ENCODE measurements at regions not wholly inside any gene's neighbourhood (a gene's known extent, or its start where the extent isn't known, plus 50 kb on each side); places are given as distances from the start of the nearest gene placed in this dataset.
"Not testable (repeated sequence)": the region's sequence is repeated elsewhere in the genome, so short reads cannot be mapped to it uniquely, and the experiment has no call there.

DNA sequence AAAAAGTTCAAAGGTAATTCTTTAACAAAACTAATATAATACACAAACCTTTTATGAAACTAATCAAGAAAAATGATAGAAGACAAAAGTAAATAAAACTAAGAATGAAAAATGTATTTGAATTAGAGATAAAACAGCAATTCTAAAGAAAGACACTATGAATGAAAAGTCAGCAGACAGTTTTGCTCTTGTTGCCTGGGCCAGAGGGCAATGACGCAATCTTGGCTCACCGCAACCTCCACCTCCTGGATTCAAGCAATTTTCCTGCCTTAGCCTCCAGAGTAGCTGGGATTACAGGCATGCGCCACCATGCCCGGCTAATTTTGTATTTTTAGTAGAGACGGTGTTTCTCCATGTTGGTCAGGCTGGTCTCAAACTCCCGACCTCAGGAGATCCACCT is 959.8 kb downstream of the TTLL7 start:
- not testable (repeated sequence) for H3K9me3 ChIP-seq (replicated peaks); H3K36me3 ChIP-seq; H3K4me1 ChIP-seq (replicated peaks); H3K27ac ChIP-seq; H3K27me3 ChIP-seq (replicated peaks); DNase-seq (ENCODE audit: low read depth in 1 of 2, low spot score in 2 of 2); H3K4me3 ChIP-seq

- Histone ChIP-seq H3K4me3 (no peak overlapping the region), H3K27ac (no peak overlapping the region), H3K36me3 (no peaks in the 10 kb centered on the region), H3K27me3 (replicated peaks) (no peaks in the 10 kb centered on the region), H3K9me3 (replicated peaks) (peaks cover 4% of the 10 kb centered on the region; the same call in 1 of the 2 replicates), H3K4me1 (replicated peaks) (peaks cover 9% of the 10 kb centered on the region)
- peak in 1 of 2 experiments; percentile 1 for DNase-seq (ENCODE audit: low read depth in 1 of 2, low spot score in 2 of 2)
These were observed 964.1 kb downstream of the TTLL7 start for GRCh38 chr1:83034851-83035250.

DNA sequence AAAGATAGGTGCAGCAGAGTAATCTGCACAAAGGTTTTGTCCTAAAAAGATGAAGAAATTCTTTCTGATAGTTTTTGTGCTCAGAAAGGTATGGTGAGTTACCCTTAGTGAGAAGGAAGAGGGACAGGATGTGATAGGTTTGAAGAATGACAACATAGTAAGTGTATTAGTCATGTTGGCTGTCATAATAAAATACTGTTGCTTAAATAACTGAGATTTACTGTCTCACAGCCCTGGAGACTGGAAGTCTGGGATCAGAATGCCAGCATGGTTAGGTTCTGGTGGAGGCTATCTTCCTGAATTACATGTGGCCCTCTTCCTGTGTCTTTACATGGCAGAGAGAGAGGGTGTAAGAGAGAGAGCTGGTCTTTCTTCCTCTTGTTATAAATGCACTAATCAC is 965.2 kb downstream of the TTLL7 start:
- Histone ChIP-seq H3K9me3 (replicated peaks) (peaks cover 4% of the 10 kb centered on the region; the same call in 1 of the 2 replicates), H3K27ac (peak overlapping the region; percentile 54), H3K27me3 (replicated peaks) (no peaks in the 10 kb centered on the region), H3K4me3 (no peak overlapping the region), H3K36me3 (no peaks in the 10 kb centered on the region), H3K4me1 (replicated peaks) (peaks cover 9% of the 10 kb centered on the region)
- peak in 1 of 2 experiments; percentile 15 for DNase-seq (ENCODE audit: low read depth in 1 of 2, low spot score in 2 of 2)

DNA sequence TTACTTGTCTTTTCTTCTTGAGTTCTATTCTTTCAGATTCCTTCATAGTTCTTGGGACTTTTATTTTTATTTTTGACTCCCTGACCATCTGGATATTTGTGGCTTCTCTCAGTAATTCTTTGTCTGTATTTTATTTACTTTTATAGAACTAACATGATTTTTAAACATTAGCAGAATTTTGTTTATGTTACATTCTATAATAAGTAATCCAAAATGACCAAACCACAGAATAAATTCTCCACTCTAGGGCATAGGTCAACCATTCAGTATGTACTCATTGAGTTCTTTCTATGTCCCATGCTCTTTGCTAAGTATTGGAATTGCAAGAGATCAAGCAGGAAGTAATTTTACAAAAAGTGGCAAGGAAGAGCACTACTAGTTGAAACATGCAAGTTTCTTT is 969.0 kb downstream of the TTLL7 start:
- H3K9me3 ChIP-seq (replicated peaks) = peaks cover 2% of the 10 kb centered on the region
- no peaks in the 10 kb centered on the region for H3K36me3 ChIP-seq
- H3K27ac ChIP-seq = no peak overlapping the region
- DNase-seq (ENCODE audit: low read depth in 1 of 2, low spot score in 2 of 2) = peak in 1 of 2 experiments; percentile 4
- H3K4me3 ChIP-seq = no peak overlapping the region
- peaks cover 9% of the 10 kb centered on the region for H3K4me1 ChIP-seq (replicated peaks)
- H3K27me3 ChIP-seq (replicated peaks) = no peaks in the 10 kb centered on the region

GRCh38 chr1:83029050-83029449 is 969.9 kb downstream of the TTLL7 start:
- no peak overlapping the region for H3K27ac ChIP-seq
- H3K4me1 ChIP-seq (replicated peaks) = peaks cover 7% of the 10 kb centered on the region
- H3K9me3 ChIP-seq (replicated peaks) = no peaks in the 10 kb centered on the region; the same call in 1 of the 2 replicates
- no peaks in the 10 kb centered on the region for H3K36me3 ChIP-seq
- DNase-seq (ENCODE audit: low read depth in 1 of 2, low spot score in 2 of 2) = no peak
- no peaks in the 10 kb centered on the region for H3K27me3 ChIP-seq (replicated peaks)
- H3K4me3 ChIP-seq = no peak overlapping the region

- no peak overlapping the region for H3K4me3 ChIP-seq
- no peak for DNase-seq (ENCODE audit: low read depth in 1 of 2, low spot score in 2 of 2)
- H3K4me1 ChIP-seq (replicated peaks) = peaks cover 3% of the 10 kb centered on the region; the same call in 1 of the 2 replicates
- no peaks in the 10 kb centered on the region for H3K27me3 ChIP-seq (replicated peaks)
- no peaks in the 10 kb centered on the region for H3K36me3 ChIP-seq
- H3K9me3 ChIP-seq (replicated peaks) = no peaks in the 10 kb centered on the region; the same call in 1 of the 2 replicates
- no peak overlapping the region for H3K27ac ChIP-seq
These were observed 970.5 kb downstream of the TTLL7 start for GRCh38 chr1:83028467-83028866.

GRCh38 chr1:83027511-83027910 is 971.4 kb downstream of the TTLL7 start:
- Histone ChIP-seq H3K36me3 (no peaks in the 10 kb centered on the region), H3K27ac (no peak overlapping the region), H3K4me3 (no peak overlapping the region), H3K27me3 (replicated peaks) (no peaks in the 10 kb centered on the region), H3K9me3 (replicated peaks) (no peaks in the 10 kb centered on the region; the same call in 1 of the 2 replicates), H3K4me1 (replicated peaks) (no peaks in the 10 kb centered on the region)
- DNase-seq (ENCODE audit: low read depth in 1 of 2, low spot score in 2 of 2) = no peak

GRCh38 chr1:83026745-83027144 is 972.2 kb downstream of the TTLL7 start:
- DNase-seq (ENCODE audit: low read depth in 1 of 2, low spot score in 2 of 2) = no peak
- H3K27me3 ChIP-seq (replicated peaks) = no peaks in the 10 kb centered on the region
- H3K27ac ChIP-seq = no peak overlapping the region
- H3K4me1 ChIP-seq (replicated peaks) = no peaks in the 10 kb centered on the region
- no peak overlapping the region for H3K4me3 ChIP-seq
- no peaks in the 10 kb centered on the region for H3K36me3 ChIP-seq
- no peaks in the 10 kb centered on the region; the same call in 1 of the 2 replicates for H3K9me3 ChIP-seq (replicated peaks)

- DNase-seq (ENCODE audit: low read depth in 1 of 2, low spot score in 2 of 2) = no peak
- no peaks in the 10 kb centered on the region for H3K27me3 ChIP-seq (replicated peaks)
These were observed 974.6 kb downstream of the TTLL7 start for GRCh38 chr1:83024251-83024767.

GRCh38 chr1:83023212-83023611 is 975.7 kb downstream of the TTLL7 start:
- no peaks in the 10 kb centered on the region for H3K27me3 ChIP-seq (replicated peaks)
- no peaks in the 10 kb centered on the region for H3K4me1 ChIP-seq (replicated peaks)
- no peak for DNase-seq (ENCODE audit: low read depth in 1 of 2, low spot score in 2 of 2)
- H3K4me3 ChIP-seq = no peak overlapping the region
- H3K9me3 ChIP-seq (replicated peaks) = no peaks in the 10 kb centered on the region; the same call in 1 of the 2 replicates
- no peak overlapping the region for H3K27ac ChIP-seq
- no peaks in the 10 kb centered on the region for H3K36me3 ChIP-seq

More at GRCh38 chr1:83024251-83024767, 974.6 kb downstream of the TTLL7 start:
- Histone ChIP-seq H3K4me3 (no peak overlapping the region), H3K9me3 (replicated peaks) (no peaks in the 10 kb centered on the region; the same call in 1 of the 2 replicates), H3K4me1 (replicated peaks) (no peaks in the 10 kb centered on the region), H3K36me3 (no peaks in the 10 kb centered on the region), H3K27ac (no peak overlapping the region)

DNA sequence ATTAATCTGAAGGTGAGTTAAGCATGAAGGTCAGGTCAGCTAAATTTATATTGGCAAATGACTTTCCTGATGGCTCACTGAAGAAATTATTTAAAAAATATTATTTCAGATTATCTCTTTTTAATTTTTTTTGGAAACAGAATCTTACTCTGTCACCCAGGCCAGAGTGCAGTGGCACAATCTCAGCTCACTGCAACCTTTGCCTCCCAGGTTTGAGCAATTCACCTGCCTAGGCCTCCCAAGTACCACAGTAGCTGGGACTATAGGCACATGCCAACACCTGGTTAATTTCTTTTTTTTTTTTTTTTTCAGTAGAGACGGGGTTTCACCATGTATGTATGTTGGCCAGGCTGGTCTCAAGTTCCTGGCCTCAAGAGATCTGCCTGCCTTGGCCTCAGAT is 976.7 kb downstream of the TTLL7 start:
- no peaks in the 10 kb centered on the region for H3K36me3 ChIP-seq
- no peaks in the 10 kb centered on the region for H3K9me3 ChIP-seq (replicated peaks)
- no peak overlapping the region for H3K4me3 ChIP-seq
- no peak for DNase-seq (ENCODE audit: low read depth in 1 of 2, low spot score in 2 of 2)
- no peak overlapping the region for H3K27ac ChIP-seq
- no peaks in the 10 kb centered on the region for H3K27me3 ChIP-seq (replicated peaks)
- no peaks in the 10 kb centered on the region for H3K4me1 ChIP-seq (replicated peaks)

DNA sequence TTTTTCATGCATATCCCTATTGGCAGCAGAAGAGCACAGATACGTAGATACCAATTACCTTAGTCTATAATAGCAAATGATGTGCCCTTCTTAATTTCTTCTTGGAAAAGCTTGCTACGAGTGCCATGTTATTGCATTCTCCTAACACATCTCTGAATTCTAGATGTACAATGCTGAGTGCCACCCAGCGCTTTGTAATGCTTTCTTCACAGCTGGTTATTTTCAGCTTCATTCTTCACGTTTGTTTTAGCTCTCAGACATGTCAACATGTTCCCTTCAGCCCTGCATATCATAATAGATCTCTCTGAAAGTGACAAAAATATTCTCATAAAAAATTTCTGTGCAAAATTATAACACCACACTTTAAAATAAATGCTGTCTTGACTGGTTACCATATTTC is 981.2 kb downstream of the TTLL7 start:
- no peak for DNase-seq (ENCODE audit: low read depth in 1 of 2, low spot score in 2 of 2)
- Histone ChIP-seq H3K4me3 (no peak overlapping the region), H3K9me3 (replicated peaks) (no peaks in the 10 kb centered on the region), H3K4me1 (replicated peaks) (no peaks in the 10 kb centered on the region), H3K27ac (no peak overlapping the region), H3K27me3 (replicated peaks) (no peaks in the 10 kb centered on the region), H3K36me3 (no peaks in the 10 kb centered on the region)

DNA sequence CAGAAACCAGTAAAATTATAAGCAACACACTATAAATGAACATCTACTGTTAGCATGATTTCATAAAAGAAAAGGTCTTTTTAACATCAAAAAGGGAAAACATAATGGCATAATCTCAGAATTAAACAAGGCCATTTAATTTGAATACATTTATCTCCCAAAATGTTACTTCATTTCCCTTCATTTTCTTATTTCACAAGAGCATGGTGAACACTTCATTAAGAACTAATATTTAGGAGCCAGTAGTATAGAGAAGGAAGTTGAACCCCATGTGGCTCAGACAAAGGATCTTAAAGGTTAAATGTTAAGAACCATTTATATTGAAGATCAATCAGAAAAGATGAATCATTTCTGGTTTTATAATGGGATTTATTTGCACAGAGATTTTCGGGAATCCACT is 981.7 kb downstream of the TTLL7 start:
- Histone ChIP-seq H3K4me1 (replicated peaks) (no peaks in the 10 kb centered on the region), H3K27ac (no peak overlapping the region), H3K27me3 (replicated peaks) (no peaks in the 10 kb centered on the region), H3K9me3 (replicated peaks) (no peaks in the 10 kb centered on the region), H3K36me3 (no peaks in the 10 kb centered on the region), H3K4me3 (no peak overlapping the region)
- DNase-seq (ENCODE audit: low read depth in 1 of 2, low spot score in 2 of 2) = no peak

DNA sequence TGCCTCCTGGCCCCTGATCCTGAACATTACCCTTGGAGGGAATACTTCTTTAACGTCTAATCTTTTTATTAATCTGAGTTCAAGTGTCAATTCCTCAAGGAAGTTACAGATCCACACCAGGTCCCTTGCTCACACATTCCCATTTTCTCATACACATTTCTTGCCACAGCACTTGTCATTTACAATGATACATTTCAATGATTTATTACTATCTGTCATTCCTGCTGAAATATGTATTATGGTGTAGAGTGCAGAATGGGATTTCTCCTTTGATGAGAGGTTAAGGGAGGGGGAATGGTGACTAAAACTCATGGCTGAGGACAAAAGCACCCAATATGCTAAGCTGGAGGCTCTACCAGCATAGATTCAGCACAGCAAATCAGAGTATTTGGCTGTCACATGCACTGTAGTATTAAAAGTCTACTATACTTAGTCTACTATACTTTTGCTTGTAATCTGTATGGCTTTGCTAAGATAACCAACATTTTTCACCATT is 982.5 kb downstream of the TTLL7 start:
- H3K4me3 ChIP-seq = no peak overlapping the region
- H3K36me3 ChIP-seq = no peaks in the 10 kb centered on the region
- no peak overlapping the region for H3K27ac ChIP-seq
- no peaks in the 10 kb centered on the region for H3K27me3 ChIP-seq (replicated peaks)
- no peaks in the 10 kb centered on the region for H3K4me1 ChIP-seq (replicated peaks)
- H3K9me3 ChIP-seq (replicated peaks) = no peaks in the 10 kb centered on the region
- no peak for DNase-seq (ENCODE audit: low read depth in 1 of 2, low spot score in 2 of 2)

GRCh38 chr1:83015163-83015562 is 983.8 kb downstream of the TTLL7 start:
- H3K4me3 ChIP-seq = no peak overlapping the region

More at GRCh38 chr1:83015163-83015562, 983.8 kb downstream of the TTLL7 start:
- no peak for DNase-seq (ENCODE audit: low read depth in 1 of 2, low spot score in 2 of 2)
- H3K4me1 ChIP-seq (replicated peaks) = no peaks in the 10 kb centered on the region
- no peaks in the 10 kb centered on the region for H3K27me3 ChIP-seq (replicated peaks)
- H3K9me3 ChIP-seq (replicated peaks) = no peaks in the 10 kb centered on the region
- H3K36me3 ChIP-seq = no peaks in the 10 kb centered on the region
- no peak overlapping the region for H3K27ac ChIP-seq
